HG03039 (cell line): ENCODE measurements at regions not wholly inside any gene's neighbourhood (a gene's known extent, or its start where the extent isn't known, plus 50 kb on each side); places are given as distances from the start of the nearest gene placed in this dataset.
"Not testable (repeated sequence)": the region's sequence is repeated elsewhere in the genome, so short reads cannot be mapped to it uniquely, and the experiment has no call there.

Experiments
- ATAC-seq: cut with Tn5 transposase; IDR thresholded peaks from one replicate; pipeline ENCODE4 v1.9.1; 2021; ENCODE audit warnings: mild to moderate bottlenecking, moderate library complexity; ENCODE audit not compliant: unreplicated experiment

- ATAC-seq: no peak
Measured at GRCh38 chr6:51049983-51050877, 231.6 kb downstream of the TFAP2B start.

DNA sequence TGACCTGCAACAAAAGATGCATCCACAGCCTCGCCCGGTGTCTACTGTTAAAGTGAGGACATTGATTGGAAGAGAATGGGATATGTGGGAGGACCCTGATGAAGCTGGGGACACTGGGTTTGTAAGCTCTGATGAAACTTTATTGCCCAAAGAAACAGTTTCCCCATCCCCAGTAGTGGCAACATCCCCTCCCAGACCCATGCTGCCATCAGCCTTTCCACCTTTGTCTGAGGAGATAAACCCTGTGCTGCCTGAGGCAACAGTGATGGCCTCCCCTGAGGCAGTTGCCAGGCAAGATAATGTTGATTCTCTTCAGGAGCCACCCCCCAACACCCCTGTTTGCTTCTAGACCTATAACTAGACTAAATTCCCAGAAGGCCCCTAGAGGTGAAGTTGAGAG, 234.0 kb downstream of the TFAP2B start:
- not testable (repeated sequence) for ATAC-seq

DNA sequence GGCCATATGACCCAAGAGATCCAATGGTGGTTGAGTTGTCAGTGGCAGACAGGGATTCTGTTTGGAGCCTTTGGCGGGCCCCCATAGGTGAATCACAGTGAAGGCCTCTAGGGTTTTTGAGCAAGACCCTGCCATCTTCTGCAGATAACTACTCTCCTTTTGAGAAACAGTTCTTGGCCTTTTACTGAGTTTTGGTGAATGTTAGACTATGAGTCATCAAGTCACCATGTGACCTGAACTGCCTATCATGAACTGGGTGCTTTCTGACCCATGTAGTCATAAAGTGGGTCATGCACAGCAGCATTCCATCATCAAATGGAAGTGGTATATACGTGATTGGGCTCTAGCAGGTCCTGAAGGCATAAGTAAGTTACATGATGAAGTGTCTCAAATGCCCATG, 236.6 kb downstream of the TFAP2B start:
- ATAC-seq: not testable (repeated sequence)

DNA sequence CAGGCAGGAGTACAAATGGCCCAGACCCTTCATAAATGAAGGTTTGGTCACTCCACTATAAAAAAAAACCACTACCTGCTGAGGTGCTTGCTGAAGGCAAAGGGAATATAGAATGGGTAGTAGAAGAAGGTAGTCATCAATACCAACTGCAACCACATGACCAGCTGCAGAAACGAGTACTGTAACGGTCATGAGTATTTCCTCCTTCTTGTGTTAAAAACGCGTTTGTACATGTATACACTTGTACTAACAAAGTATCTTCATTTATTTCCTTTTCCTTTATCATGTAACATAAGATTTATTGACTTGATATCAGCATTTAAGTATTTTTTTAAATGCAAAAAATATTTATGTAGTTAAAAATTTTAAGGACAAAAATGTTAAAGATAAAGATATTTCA, 238.6 kb downstream of the TFAP2B start:
- no peak for ATAC-seq

DNA sequence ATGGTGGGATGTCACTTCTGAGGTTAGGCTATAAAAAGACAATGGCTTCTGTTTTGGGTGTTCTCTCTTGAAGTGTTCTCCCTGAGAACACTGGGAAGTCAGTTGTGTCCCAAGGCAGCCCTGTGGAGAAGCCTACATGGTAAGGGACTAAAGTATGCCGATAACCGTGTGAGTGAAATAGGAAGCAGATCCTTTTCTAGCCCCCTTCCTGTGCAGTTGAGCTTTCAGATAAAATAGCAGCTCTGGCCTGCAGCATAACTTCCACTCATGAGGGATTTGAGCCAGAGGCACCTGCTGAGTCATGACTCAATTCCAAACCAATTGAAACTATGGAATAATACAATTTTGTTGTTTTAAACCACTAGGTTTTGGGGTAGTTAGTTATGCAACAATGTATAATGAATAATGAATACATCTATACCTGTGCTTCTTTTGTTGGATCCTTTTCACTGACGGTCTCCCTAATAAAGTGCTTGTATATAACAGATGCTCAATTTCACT, 241.6 kb downstream of the TFAP2B start:
- no peak for ATAC-seq

DNA sequence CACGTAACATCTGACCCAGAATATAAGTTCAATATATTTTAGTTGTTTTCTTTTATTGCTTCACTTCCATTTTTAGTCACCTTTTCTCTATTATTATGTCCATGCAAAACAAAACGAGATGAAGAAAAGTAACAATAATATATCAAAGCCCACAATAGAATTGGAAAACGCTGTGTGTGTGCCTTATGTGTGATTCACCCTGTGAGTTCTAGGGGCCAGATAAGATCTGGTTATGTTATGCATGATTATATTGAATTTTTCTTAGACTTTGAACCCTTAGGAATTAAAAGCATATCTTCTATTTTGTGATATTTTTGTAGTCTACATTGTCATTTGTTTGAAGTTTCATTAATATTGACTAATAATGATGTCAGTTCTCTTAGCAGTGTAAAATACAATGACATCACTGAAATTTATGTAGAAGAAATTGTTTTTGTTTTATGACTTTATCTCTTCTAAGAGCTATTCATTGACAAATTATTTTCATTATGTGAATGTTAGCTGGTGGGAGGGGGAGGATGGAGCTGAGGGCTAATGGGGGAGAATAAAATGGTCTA, 243.6 kb downstream of the TFAP2B start:
- no peak for ATAC-seq

- ATAC-seq: no peak
Measured at GRCh38 chr6:51077821-51078518, 259.3 kb downstream of the TFAP2B start.

DNA sequence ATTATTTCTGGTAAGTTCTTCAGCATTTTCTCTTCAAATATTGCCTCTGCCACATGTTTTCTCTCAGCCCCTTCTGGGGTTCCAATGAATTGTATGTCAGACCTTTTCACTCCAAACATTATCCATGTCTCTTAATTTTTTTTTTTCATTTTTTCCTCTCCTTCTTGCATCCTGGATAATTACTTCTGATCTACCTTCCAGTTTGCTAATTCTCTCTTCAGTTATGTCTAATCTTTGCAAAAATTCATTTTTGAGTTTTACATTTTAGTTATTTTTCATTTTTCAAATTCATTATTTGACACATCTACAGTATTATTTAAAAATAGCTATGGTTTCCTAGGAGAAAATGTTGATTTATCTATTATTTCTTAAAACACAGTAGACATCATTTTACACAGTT, 271.7 kb downstream of the TFAP2B start:
- ATAC-seq: no peak

DNA sequence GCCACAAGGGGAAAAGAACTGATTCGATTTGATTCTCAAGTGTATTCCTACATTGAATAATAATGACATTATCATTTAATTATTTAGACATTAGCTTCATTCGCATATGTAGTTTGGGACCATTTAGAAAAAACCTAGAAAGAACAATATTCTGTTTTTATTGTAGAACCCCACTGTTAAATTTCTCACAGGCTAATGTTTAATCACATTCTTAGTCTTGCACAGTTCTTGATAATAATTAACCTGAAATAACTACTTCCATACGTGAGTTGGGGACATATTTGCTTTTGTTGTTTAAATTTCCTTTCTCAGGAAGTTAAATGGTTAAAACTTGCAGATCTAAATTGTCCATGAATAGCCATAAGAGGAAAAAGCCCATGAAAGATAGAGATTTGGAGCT, 275.2 kb downstream of the TFAP2B start:
- no peak for ATAC-seq

GRCh38 chr6:51094271-51094670, 275.6 kb downstream of the TFAP2B start:
- ATAC-seq: no peak

GRCh38 chr6:51098246-51098645, 279.6 kb downstream of the TFAP2B start:
- no peak for ATAC-seq

DNA sequence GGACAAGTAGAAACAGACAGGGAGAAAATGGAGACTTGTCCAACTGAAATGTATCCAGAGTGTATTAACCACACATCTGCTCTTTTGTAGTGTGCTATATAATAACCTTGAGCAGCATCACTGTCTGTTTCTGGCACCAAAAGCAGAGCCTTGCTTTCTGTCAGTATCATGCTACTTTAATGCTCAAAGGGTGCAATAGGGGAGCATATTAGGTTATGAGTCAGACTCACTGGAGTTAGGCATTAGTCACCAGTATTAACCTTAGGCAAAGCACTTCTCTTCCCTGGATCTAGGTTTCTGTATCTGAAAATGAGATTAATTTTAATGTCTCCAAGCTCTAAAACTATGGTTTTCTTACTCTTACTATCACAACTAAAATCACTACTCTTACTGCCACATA, 280.1 kb downstream of the TFAP2B start:
- no peak for ATAC-seq

GRCh38 chr6:51099201-51099600, 280.5 kb downstream of the TFAP2B start:
- no peak for ATAC-seq

- no peak for ATAC-seq
Measured at GRCh38 chr6:51105357-51105756, 286.7 kb downstream of the TFAP2B start.

DNA sequence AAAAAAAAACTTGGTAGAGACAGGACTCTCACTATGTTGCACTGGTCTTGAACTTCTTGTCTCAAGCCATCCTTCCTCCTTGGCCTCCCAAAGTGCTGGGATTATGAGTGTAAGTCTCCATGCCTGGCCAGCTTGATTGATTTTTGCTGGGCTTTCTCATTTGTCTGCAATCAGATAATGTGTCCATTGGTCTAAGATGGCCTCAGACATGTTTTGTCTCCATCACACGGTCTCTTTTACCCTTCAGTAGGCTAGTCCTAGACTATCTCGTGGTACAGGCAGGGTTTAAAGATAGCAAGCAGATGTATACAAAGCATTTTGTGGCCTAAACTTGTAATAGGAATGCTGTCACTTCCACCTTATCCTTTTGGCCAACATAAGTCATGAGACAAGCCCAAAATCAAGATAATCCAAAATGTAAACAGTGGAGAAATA, 289.1 kb downstream of the TFAP2B start:
- ATAC-seq: no peak

DNA sequence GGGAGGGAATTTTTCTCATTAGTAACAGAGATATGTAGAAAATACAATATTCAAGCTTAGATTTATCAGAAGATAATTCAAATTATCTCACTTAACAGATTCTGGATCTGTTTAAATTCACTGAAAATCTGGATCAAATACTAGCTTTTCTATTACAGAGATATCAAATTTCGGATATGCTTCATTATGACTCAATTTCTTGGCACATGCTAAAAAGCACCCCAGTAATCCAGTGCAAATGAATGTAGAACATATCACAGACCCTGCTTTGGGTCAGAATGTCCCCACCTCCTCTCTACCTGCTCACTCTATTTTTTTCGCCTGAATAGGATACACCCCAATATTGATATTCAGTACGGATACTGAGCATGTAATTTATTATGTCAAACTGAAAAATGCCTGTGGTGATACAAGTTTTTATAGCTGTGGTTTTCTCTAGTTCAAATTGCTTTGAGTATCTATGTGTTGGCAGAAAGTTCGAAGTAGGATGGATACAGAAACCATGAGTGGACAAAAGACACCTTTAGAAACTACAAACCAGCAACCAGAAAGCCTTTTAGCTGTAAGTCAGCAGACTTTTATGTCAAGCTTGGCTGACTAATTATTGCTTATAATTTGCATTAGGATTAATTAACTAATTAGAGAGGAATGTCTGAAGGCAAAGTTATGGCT, 290.0 kb downstream of the TFAP2B start:
- no peak for ATAC-seq

GRCh38 chr6:51112731-51113130, 294.1 kb downstream of the TFAP2B start:
- no peak for ATAC-seq

GRCh38 chr6:51116723-51117122, 298.1 kb downstream of the TFAP2B start:
- ATAC-seq: no peak

- ATAC-seq: no peak
Measured at GRCh38 chr6:51118792-51119191, 300.1 kb downstream of the TFAP2B start.

GRCh38 chr6:51120016-51120415, 301.3 kb downstream of the TFAP2B start:
- no peak for ATAC-seq

GRCh38 chr6:51121380-51121976, 302.8 kb downstream of the TFAP2B start:
- not testable (repeated sequence) for ATAC-seq
